ENCODE measurements at regions not wholly inside any gene's neighbourhood (a gene's known extent, or its start where the extent isn't known, plus 50 kb on each side); places are given as distances from the start of the nearest gene placed in this dataset.
"Not testable (repeated sequence)": the region's sequence is repeated elsewhere in the genome, so short reads cannot be mapped to it uniquely, and the experiment has no call there.

GRCh38 chr2:153287109-153287801, 191.3 kb downstream of the RPRM start:
- DNase-seq (no peak), ATAC-seq (no peak)
- no peaks in the 10 kb centered on the region for H3K36me3 ChIP-seq
- no peak overlapping the region for H3K4me3 ChIP-seq
- H3K27me3 ChIP-seq: no peaks in the 10 kb centered on the region
- TF ChIP-seq POLR2A (IDR thresholded peaks at IDR 0.05): no peak
- no peak for TF ChIP-seq CTCF (IDR thresholded peaks at IDR 0.05)
- no peak overlapping the region for H3K27ac ChIP-seq
- no peaks in the 10 kb centered on the region for H3K4me1 ChIP-seq
- no peaks in the 10 kb centered on the region for H3K9me3 ChIP-seq
- intact Hi-C loops (cut with DNase I): no loop called here
- 32% methylated on average over 21 of the region's 24 CpGs for WGBS (ENCODE audit: insufficient coverage, low coverage, low lambda C conversion rate, missing lambda C conversion rate)

- ATAC-seq (no peak), DNase-seq (no peak)
- intact Hi-C loops (cut with DNase I): no loop called here
- no peaks in the 10 kb centered on the region for H3K36me3 ChIP-seq
- no peaks in the 10 kb centered on the region for H3K9me3 ChIP-seq
- H3K4me3 ChIP-seq: no peak overlapping the region
- no peaks in the 10 kb centered on the region for H3K27me3 ChIP-seq
- no peak for TF ChIP-seq POLR2A (IDR thresholded peaks at IDR 0.05)
- no peak for TF ChIP-seq CTCF (IDR thresholded peaks at IDR 0.05)
- no peaks in the 10 kb centered on the region for H3K4me1 ChIP-seq
- no peak overlapping the region for H3K27ac ChIP-seq
These were observed 209.6 kb downstream of the RPRM start for GRCh38 chr2:153268941-153269461.

- H3K9me3 ChIP-seq; intact Hi-C loops (cut with DNase I); DNase-seq; H3K4me3 ChIP-seq; H3K27ac ChIP-seq; H3K36me3 ChIP-seq; H3K27me3 ChIP-seq; ATAC-seq; H3K4me1 ChIP-seq: not testable (repeated sequence)
- no CpG with 5 or more reads among the region's 18 CpGs for WGBS (ENCODE audit: insufficient coverage, low coverage, low lambda C conversion rate, missing lambda C conversion rate)
These were observed 221.7 kb downstream of the RPRM start for GRCh38 chr2:153256876-153257275.

GRCh38 chr2:153246636-153247035, 231.9 kb downstream of the RPRM start:
- H3K9me3 ChIP-seq; DNase-seq; H3K4me1 ChIP-seq; ATAC-seq; H3K4me3 ChIP-seq; H3K27me3 ChIP-seq; H3K27ac ChIP-seq; H3K36me3 ChIP-seq; intact Hi-C loops (cut with DNase I): not testable (repeated sequence)
- WGBS (ENCODE audit: insufficient coverage, low coverage, low lambda C conversion rate, missing lambda C conversion rate): 19% methylated on average over 1 of the region's 1 CpG

GRCh38 chr2:153235516-153235915, 243.0 kb downstream of the RPRM start:
- WGBS (ENCODE audit: insufficient coverage, low coverage, low lambda C conversion rate, missing lambda C conversion rate): no CpG with 5 or more reads among the region's 1 CpG
- intact Hi-C loops (cut with DNase I): no loop called here

More at GRCh38 chr2:153235516-153235915, 243.0 kb downstream of the RPRM start:
- Histone ChIP-seq H3K4me1 (no peaks in the 10 kb centered on the region), H3K36me3 (no peaks in the 10 kb centered on the region), H3K4me3 (no peak overlapping the region), H3K9me3 (no peaks in the 10 kb centered on the region), H3K27ac (no peak overlapping the region), H3K27me3 (no peaks in the 10 kb centered on the region)
- no peak for DNase-seq
- TF ChIP-seq POLR2A (IDR thresholded peaks at IDR 0.05): no peak
- TF ChIP-seq CTCF (IDR thresholded peaks at IDR 0.05): no peak
- no peak for ATAC-seq
